ENCODE measurements at regions not wholly inside any gene's neighbourhood (a gene's known extent, or its start where the extent isn't known, plus 50 kb on each side); places are given as distances from the start of the nearest gene placed in this dataset.

- H3K27ac Mint-ChIP-seq: no peak overlapping the region
- H3K4me3 Mint-ChIP-seq: no peak overlapping the region
- ATAC-seq (ENCODE audit: poor library complexity): no peak
- no peak overlapping the region for H3K27ac ChIP-seq (ENCODE audit: low read depth in 1 of 2, low read length in 2 of 2)
- H3K4me1 Mint-ChIP-seq (ENCODE audit: low read depth): no peaks in the 10 kb centered on the region
- H3K9me3 Mint-ChIP-seq: no peaks in the 10 kb centered on the region
- H3K27me3 ChIP-seq (ENCODE audit: control insufficient read depth in 1 of 2, insufficient read depth in 2 of 2, low read length in 2 of 2): no peaks in the 10 kb centered on the region
- POLR2A ChIA-PET: no interaction called here
- no peaks in the 10 kb centered on the region for H3K36me3 ChIP-seq (ENCODE audit: insufficient read depth, low read length)
- intact Hi-C loops (cut with DNase I, micrococcal nuclease): no loop called here
- H3K4me3 ChIP-seq (ENCODE audit: low read length): no peak overlapping the region
- no peaks in the 10 kb centered on the region for H3K36me3 Mint-ChIP-seq (ENCODE audit: low read depth)
- no peak for TF ChIP-seq CTCF (IDR thresholded peaks at IDR 0.05)
- H3K4me1 ChIP-seq (ENCODE audit: insufficient read depth, low read length): no peaks in the 10 kb centered on the region
- no peaks in the 10 kb centered on the region for H3K27me3 Mint-ChIP-seq
- CTCF ChIA-PET: no interaction called here
- no peak for DNase-seq
- H3K9me3 ChIP-seq (ENCODE audit: control insufficient read depth in 1 of 2, insufficient read depth in 1 of 2, low read length in 2 of 2): no peaks in the 10 kb centered on the region
Observed at GRCh38 chr3:153431076-153431475, 269.1 kb downstream of the RAP2B start.

GRCh38 chr3:153437666-153438065 lies 275.6 kb downstream of the RAP2B start:
- intact Hi-C loops (cut with DNase I, micrococcal nuclease): no loop called here
- Mint-ChIP-seq H3K36me3 (ENCODE audit: low read depth) (no peaks in the 10 kb centered on the region), H3K27ac (no peak overlapping the region), H3K4me1 (ENCODE audit: low read depth) (peaks cover 32% of the 10 kb centered on the region), H3K27me3 (no peaks in the 10 kb centered on the region), H3K9me3 (no peaks in the 10 kb centered on the region), H3K4me3 (no peak overlapping the region)
- H3K27ac ChIP-seq (ENCODE audit: low read depth in 1 of 2, low read length in 2 of 2): no peak overlapping the region
- no peaks in the 10 kb centered on the region for H3K36me3 ChIP-seq (ENCODE audit: insufficient read depth, low read length)
- DNase-seq (no peak), ATAC-seq (ENCODE audit: poor library complexity) (no peak)
- no peaks in the 10 kb centered on the region for H3K9me3 ChIP-seq (ENCODE audit: control insufficient read depth in 1 of 2, insufficient read depth in 1 of 2, low read length in 2 of 2)
- H3K27me3 ChIP-seq (ENCODE audit: control insufficient read depth in 1 of 2, insufficient read depth in 2 of 2, low read length in 2 of 2): no peaks in the 10 kb centered on the region
- CTCF ChIA-PET: interaction anchor here (1.2 kb wide), 1 partner anchor 18 kb away, joined by 3 read pairs; no protein-coding TSS in a partner anchor
- no peak for TF ChIP-seq CTCF (IDR thresholded peaks at IDR 0.05)
- POLR2A ChIA-PET: interaction anchor here (1.0 kb wide), 1 partner anchor 25 kb away, joined by 4 read pairs; no protein-coding TSS in a partner anchor
- H3K4me3 ChIP-seq (ENCODE audit: low read length): no peak overlapping the region
- H3K4me1 ChIP-seq (ENCODE audit: insufficient read depth, low read length): no peaks in the 10 kb centered on the region

DNA sequence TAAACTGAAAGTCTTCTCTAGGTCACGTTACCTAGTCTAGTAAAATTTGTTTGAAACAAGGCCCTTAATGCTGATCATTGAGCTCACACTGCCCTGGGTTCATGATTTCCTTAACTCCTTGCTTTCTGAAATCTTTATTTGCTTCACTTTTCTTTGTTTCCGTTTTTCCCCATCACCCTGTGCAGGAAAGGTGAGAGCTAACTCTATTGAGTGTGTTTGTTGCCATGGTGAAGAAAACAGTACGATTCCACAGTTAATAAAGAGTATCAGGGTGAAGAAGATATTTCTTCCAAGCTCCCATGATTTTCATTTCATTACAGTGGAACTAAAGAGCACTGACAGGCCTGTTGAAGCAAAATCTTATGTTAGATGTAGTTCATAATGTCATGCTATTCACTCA lies 276.2 kb downstream of the RAP2B start:
- DNase-seq (no peak), ATAC-seq (ENCODE audit: poor library complexity) (no peak)
- intact Hi-C loops (cut with DNase I, micrococcal nuclease): no loop called here
- Histone ChIP-seq H3K27me3 (ENCODE audit: control insufficient read depth in 1 of 2, insufficient read depth in 2 of 2, low read length in 2 of 2) (no peaks in the 10 kb centered on the region), H3K36me3 (ENCODE audit: insufficient read depth, low read length) (no peaks in the 10 kb centered on the region), H3K9me3 (ENCODE audit: control insufficient read depth in 1 of 2, insufficient read depth in 1 of 2, low read length in 2 of 2) (no peaks in the 10 kb centered on the region), H3K4me3 (ENCODE audit: low read length) (no peak overlapping the region), H3K4me1 (ENCODE audit: insufficient read depth, low read length) (no peaks in the 10 kb centered on the region), H3K27ac (ENCODE audit: low read depth in 1 of 2, low read length in 2 of 2) (no peak overlapping the region)
- Mint-ChIP-seq H3K4me1 (ENCODE audit: low read depth) (peaks cover 38% of the 10 kb centered on the region), H3K9me3 (no peaks in the 10 kb centered on the region), H3K36me3 (ENCODE audit: low read depth) (no peaks in the 10 kb centered on the region), H3K27ac (no peak overlapping the region), H3K27me3 (no peaks in the 10 kb centered on the region), H3K4me3 (no peak overlapping the region)
- ChIA-PET POLR2A (no interaction called here), CTCF (interaction anchor here (1.2 kb wide), 1 partner anchor 18 kb away, joined by 3 read pairs; no protein-coding TSS in a partner anchor)
- TF ChIP-seq CTCF (IDR thresholded peaks at IDR 0.05): no peak
